Smooth muscle cell (in vitro differentiated cells): ENCODE measurements at regions not wholly inside any gene's neighbourhood (a gene's known extent, or its start where the extent isn't known, plus 50 kb on each side); places are given as distances from the start of the nearest gene placed in this dataset.

Source experiments
- DNase-seq: peaks from one replicate; lab custom pipeline; 2025; ENCODE audit not compliant: unreplicated experiment; lab: John Stamatoyannopoulos, UW
- H2AFZ ChIP-seq: fragments of 200-600 bp; sonication (generic); 2 replicates; pipeline ENCODE4 v1.6.0; 2016; ENCODE audit warnings: antibody characterized with exemption, low read depth, mild to moderate bottlenecking
- H3F3A ChIP-seq: fragments of 200-600 bp; sonication (generic); 2 replicates; pipeline ENCODE4 v1.6.0; 2017; ENCODE audit warnings: antibody characterized with exemption, low read depth
- H3K27ac ChIP-seq: fragments of 200-600 bp; sonication (generic); 2 replicates; pipeline ENCODE4 v1.5.1; 2016; ENCODE audit warnings: low read depth, mild to moderate bottlenecking
- H3K27me3 ChIP-seq: fragments of 200-600 bp; sonication (generic); 2 replicates; pipeline ENCODE4 v1.6.1; 2016; ENCODE audit warnings: low read depth, mild to moderate bottlenecking
- H3K36me3 ChIP-seq: fragments of 200-600 bp; sonication (generic); 2 replicates; pipeline ENCODE4 v1.5.1; 2016; ENCODE audit warnings: low read depth
- H3K4me1 ChIP-seq: fragments of 200-600 bp; sonication (generic); 2 replicates; pipeline ENCODE4 v1.5.1; 2016; ENCODE audit warnings: low read depth
- H3K4me2 ChIP-seq: fragments of 200-600 bp; sonication (generic); 2 replicates; pipeline ENCODE4 v1.6.0; 2016; ENCODE audit warnings: mild to moderate bottlenecking
- H3K4me3 ChIP-seq: fragments of 200-600 bp; sonication (generic); 2 replicates; pipeline ENCODE4 v1.5.1; 2016; ENCODE audit warnings: mild to moderate bottlenecking
- H3K79me2 ChIP-seq: fragments of 200-600 bp; sonication (generic); 2 replicates; pipeline ENCODE4 v1.6.0; 2016; ENCODE audit warnings: low read depth, mild to moderate bottlenecking
- H3K9ac ChIP-seq: fragments of 200-600 bp; sonication (generic); 2 replicates; pipeline ENCODE4 v1.6.0; 2016; ENCODE audit warnings: low read depth
- H3K9me3 ChIP-seq: fragments of 200-600 bp; sonication (generic); replicated peaks from 2 replicates; pipeline ENCODE4 v1.5.1; 2016; ENCODE audit warnings: low read depth
- H4K20me1 ChIP-seq: fragments of 200-600 bp; sonication (generic); 2 replicates; pipeline ENCODE4 v1.6.0; 2016; ENCODE audit warnings: low read depth
- WGBS: methylation state at CpG from one replicate; pipeline ENCODE4 v1.1.7; 2016; ENCODE audit warnings: low lambda C conversion rate; 5-methylcytosine and 5-hydroxymethylcytosine counted together
- TF ChIP-seq, protein P1 (sequence below): fragments of 200-600 bp; sonication (generic); IDR thresholded peaks from 2 replicates; pipeline ENCODE4 v1.5.1; 2017; ENCODE audit warnings: borderline replicate concordance, mild to moderate bottlenecking, antibody characterized with exemption; ENCODE audit not compliant: insufficient read depth, poor library complexity, severe bottlenecking

- Histone ChIP-seq H4K20me1 (no peaks in the 10 kb centered on the region), H3K79me2 (no peaks in the 10 kb centered on the region), H3F3A (no peaks in the 10 kb centered on the region), H3K9me3 (no peaks in the 10 kb centered on the region), H3K4me3 (no peak overlapping the region), H3K4me2 (no peak overlapping the region), H3K4me1 (peaks cover 15% of the 10 kb centered on the region), H2AFZ (no peak overlapping the region), H3K27ac (no peak overlapping the region), H3K36me3 (no peaks in the 10 kb centered on the region), H3K27me3 (peaks cover 14% of the 10 kb centered on the region), H3K9ac (no peak overlapping the region)
- DNase-seq: no peak
- TF ChIP-seq, protein P1, sequence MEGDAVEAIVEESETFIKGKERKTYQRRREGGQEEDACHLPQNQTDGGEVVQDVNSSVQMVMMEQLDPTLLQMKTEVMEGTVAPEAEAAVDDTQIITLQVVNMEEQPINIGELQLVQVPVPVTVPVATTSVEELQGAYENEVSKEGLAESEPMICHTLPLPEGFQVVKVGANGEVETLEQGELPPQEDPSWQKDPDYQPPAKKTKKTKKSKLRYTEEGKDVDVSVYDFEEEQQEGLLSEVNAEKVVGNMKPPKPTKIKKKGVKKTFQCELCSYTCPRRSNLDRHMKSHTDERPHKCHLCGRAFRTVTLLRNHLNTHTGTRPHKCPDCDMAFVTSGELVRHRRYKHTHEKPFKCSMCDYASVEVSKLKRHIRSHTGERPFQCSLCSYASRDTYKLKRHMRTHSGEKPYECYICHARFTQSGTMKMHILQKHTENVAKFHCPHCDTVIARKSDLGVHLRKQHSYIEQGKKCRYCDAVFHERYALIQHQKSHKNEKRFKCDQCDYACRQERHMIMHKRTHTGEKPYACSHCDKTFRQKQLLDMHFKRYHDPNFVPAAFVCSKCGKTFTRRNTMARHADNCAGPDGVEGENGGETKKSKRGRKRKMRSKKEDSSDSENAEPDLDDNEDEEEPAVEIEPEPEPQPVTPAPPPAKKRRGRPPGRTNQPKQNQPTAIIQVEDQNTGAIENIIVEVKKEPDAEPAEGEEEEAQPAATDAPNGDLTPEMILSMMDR: no peak
- WGBS: 66% methylated on average over 2 of the region's 2 CpGs
Observed at GRCh38 chr5:7245121-7245651, 150.8 kb upstream of the ADCY2 start.

DNA sequence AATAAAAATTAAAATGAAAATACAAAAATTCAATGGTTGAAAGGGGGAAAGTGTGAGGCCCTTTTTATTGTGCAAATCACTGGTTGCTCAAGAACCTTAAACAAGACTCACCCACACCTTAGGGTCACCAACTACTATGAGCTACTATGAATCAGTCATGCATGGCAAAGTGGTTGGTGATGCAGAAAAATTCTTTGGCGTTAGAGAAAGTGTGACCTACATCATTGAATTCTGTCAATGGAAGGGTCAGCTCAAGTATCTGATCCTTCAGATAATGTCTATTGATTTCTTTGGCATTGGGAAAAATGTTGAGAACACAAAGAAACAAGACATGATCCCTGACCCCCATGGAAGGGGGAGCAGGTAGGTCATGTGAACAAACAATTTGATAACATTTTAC, 149.7 kb upstream of the ADCY2 start:
- H3K36me3 ChIP-seq: no peaks in the 10 kb centered on the region
- H3K4me2 ChIP-seq: no peak overlapping the region
- no peak for DNase-seq
- H3K4me3 ChIP-seq: no peak overlapping the region
- H3K9me3 ChIP-seq: no peaks in the 10 kb centered on the region
- no peaks in the 10 kb centered on the region for H4K20me1 ChIP-seq
- peaks cover 7% of the 10 kb centered on the region for H3F3A ChIP-seq
- 86% methylated on average over 1 of the region's 1 CpG for WGBS
- TF ChIP-seq, protein P1: no peak
- H3K4me1 ChIP-seq: peaks cover 26% of the 10 kb centered on the region
- peaks cover 14% of the 10 kb centered on the region for H3K27me3 ChIP-seq
- H3K79me2 ChIP-seq: no peaks in the 10 kb centered on the region
- no peak overlapping the region for H2AFZ ChIP-seq
- H3K27ac ChIP-seq: no peak overlapping the region
- no peak overlapping the region for H3K9ac ChIP-seq

DNA sequence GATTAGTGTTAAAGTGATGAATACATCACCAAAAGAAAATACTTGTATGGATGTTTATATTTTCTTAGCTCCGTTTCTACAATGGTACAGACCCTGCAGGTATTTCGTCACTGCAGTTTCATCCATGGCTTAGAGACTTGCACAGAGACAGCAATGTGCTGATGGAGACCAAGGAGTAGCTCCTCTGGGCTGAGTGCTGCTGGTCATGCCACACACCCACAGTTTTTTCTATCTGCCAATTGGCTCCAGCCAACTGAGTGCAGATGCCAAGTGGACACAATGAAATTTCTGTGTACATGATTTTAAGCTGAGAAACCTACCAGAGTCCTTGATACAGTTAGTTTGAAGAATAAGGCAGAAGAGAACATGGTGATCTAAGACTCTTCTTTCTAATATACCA, 145.9 kb upstream of the ADCY2 start:
- no peaks in the 10 kb centered on the region for H4K20me1 ChIP-seq
- no peak for DNase-seq
- no peak overlapping the region for H3K4me3 ChIP-seq
- no peak overlapping the region for H2AFZ ChIP-seq
- H3K4me2 ChIP-seq: peak overlapping the region; percentile 80
- no peaks in the 10 kb centered on the region for H3K9me3 ChIP-seq
- H3K79me2 ChIP-seq: no peaks in the 10 kb centered on the region
- H3K27ac ChIP-seq: no peak overlapping the region
- peaks cover 7% of the 10 kb centered on the region for H3F3A ChIP-seq
- H3K27me3 ChIP-seq: peaks cover 4% of the 10 kb centered on the region
- H3K4me1 ChIP-seq: peaks cover 24% of the 10 kb centered on the region
- no peaks in the 10 kb centered on the region for H3K36me3 ChIP-seq
- TF ChIP-seq, protein P1: no peak
- WGBS: 89% methylated on average over 2 of the region's 2 CpGs
- no peak overlapping the region for H3K9ac ChIP-seq

GRCh38 chr5:7250611-7251010, 145.3 kb upstream of the ADCY2 start:
- H3K9me3 ChIP-seq: no peaks in the 10 kb centered on the region
- peak overlapping the region; percentile 80 for H3K4me2 ChIP-seq
- H3K9ac ChIP-seq: peak overlapping the region; percentile 4
- H3F3A ChIP-seq: peaks cover 7% of the 10 kb centered on the region
- TF ChIP-seq, protein P1: no peak
- H3K79me2 ChIP-seq: no peaks in the 10 kb centered on the region
- H4K20me1 ChIP-seq: no peaks in the 10 kb centered on the region
- 39% methylated on average over 3 of the region's 3 CpGs for WGBS
- no peak for DNase-seq
- H3K27me3 ChIP-seq: peaks cover 4% of the 10 kb centered on the region
- H3K4me3 ChIP-seq: peak overlapping the region; percentile 19
- no peaks in the 10 kb centered on the region for H3K36me3 ChIP-seq
- H3K4me1 ChIP-seq: peaks cover 20% of the 10 kb centered on the region
- H2AFZ ChIP-seq: peak overlapping the region; percentile 75
- peak overlapping the region; percentile 63 for H3K27ac ChIP-seq
